ENCODE measurements at regions not wholly inside any gene's neighbourhood (a gene's known extent, or its start where the extent isn't known, plus 50 kb on each side); places are given as distances from the start of the nearest gene placed in this dataset.

DNA sequence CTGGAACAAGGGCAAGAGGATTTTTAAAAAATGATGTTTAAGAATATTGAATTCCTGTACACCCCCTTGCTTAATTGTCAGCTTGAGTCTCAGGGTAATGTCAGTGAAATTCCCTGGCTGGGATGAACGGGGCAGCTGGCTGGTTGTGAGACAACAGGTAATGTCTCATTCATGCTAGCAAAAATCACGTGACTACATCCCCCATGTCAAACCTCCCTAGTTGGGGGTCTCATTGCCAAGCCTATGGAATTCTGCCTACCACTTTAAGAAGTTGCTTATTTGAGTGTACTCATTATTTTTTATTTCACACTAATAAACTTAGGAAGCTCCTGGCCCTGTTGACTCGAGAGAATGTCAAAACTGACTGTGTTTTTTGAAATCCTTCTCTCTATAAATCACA lies 218.3 kb downstream of the ICOS start:
- H3K9me2 ChIP-seq (replicated peaks; ENCODE audit: insufficient read depth), result no peaks in the 10 kb centered on the region
- no peaks in the 10 kb centered on the region for H3K79me2 ChIP-seq
- no peaks in the 10 kb centered on the region for H3K36me3 ChIP-seq (replicated peaks; ENCODE audit: insufficient read depth, low read depth)
- 79% methylated on average over 3 of the region's 3 CpGs for WGBS (ENCODE audit: low lambda C conversion rate, missing lambda C conversion rate)
- H3K27ac ChIP-seq, result no peak overlapping the region
- no peak overlapping the region for H3K4me2 ChIP-seq
- TF ChIP-seq, protein P1, sequence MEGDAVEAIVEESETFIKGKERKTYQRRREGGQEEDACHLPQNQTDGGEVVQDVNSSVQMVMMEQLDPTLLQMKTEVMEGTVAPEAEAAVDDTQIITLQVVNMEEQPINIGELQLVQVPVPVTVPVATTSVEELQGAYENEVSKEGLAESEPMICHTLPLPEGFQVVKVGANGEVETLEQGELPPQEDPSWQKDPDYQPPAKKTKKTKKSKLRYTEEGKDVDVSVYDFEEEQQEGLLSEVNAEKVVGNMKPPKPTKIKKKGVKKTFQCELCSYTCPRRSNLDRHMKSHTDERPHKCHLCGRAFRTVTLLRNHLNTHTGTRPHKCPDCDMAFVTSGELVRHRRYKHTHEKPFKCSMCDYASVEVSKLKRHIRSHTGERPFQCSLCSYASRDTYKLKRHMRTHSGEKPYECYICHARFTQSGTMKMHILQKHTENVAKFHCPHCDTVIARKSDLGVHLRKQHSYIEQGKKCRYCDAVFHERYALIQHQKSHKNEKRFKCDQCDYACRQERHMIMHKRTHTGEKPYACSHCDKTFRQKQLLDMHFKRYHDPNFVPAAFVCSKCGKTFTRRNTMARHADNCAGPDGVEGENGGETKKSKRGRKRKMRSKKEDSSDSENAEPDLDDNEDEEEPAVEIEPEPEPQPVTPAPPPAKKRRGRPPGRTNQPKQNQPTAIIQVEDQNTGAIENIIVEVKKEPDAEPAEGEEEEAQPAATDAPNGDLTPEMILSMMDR (IDR thresholded peaks at IDR 0.05; ENCODE audit: poor library complexity), result no peak
- TF ChIP-seq EZH2 (IDR thresholded peaks at IDR 0.05; ENCODE audit: borderline replicate concordance) (no peak), EZH2phosphoT487 (IDR thresholded peaks at IDR 0.05; ENCODE audit: low read depth, severe bottlenecking, unreplicated experiment) (no peak)
- H3K9me3 ChIP-seq (ENCODE audit: low read depth), result no peaks in the 10 kb centered on the region
- H2AFZ ChIP-seq, result no peak overlapping the region
- H3K4me1 ChIP-seq (ENCODE audit: insufficient read depth), result no peaks in the 10 kb centered on the region
- no peak overlapping the region for H3K4me3 ChIP-seq
- no peaks in the 10 kb centered on the region for H4K20me1 ChIP-seq (ENCODE audit: insufficient read depth, poor library complexity, severe bottlenecking)
- H3K27me3 ChIP-seq, result no peaks in the 10 kb centered on the region
- no peak for DNase-seq (ENCODE audit: low spot score)

DNA sequence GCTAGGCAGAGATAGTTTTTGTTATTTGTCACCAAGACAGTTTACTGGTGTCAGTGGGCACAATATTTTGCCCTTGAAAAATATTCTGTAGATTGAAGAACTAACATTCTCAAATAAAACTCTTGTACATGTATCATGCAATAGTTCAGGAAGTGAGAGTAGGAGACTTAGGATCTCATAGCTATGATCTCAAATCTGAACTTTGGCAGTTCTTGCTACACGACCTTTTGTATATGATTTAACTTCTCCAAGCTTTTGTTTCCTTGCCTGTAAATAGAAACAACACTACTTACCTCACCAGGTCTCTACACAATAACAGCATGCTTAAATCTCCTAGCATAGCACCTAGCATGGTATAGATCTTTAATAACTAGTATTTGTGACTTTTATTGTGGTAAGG lies 219.9 kb downstream of the ICOS start:
- H3K4me2 ChIP-seq, result no peak overlapping the region
- no peaks in the 10 kb centered on the region for H3K79me2 ChIP-seq
- TF ChIP-seq EZH2phosphoT487 (IDR thresholded peaks at IDR 0.05; ENCODE audit: low read depth, severe bottlenecking, unreplicated experiment) (no peak), EZH2 (IDR thresholded peaks at IDR 0.05; ENCODE audit: borderline replicate concordance) (no peak)
- TF ChIP-seq, protein P1 (IDR thresholded peaks at IDR 0.05; ENCODE audit: poor library complexity), result no peak
- WGBS (ENCODE audit: low lambda C conversion rate, missing lambda C conversion rate), result 90% methylated on average over 1 of the region's 1 CpG
- no peak for DNase-seq (ENCODE audit: low spot score)
- no peaks in the 10 kb centered on the region for H3K9me3 ChIP-seq (ENCODE audit: low read depth)
- H3K4me1 ChIP-seq (ENCODE audit: insufficient read depth), result no peaks in the 10 kb centered on the region
- H3K9me2 ChIP-seq (replicated peaks; ENCODE audit: insufficient read depth), result no peaks in the 10 kb centered on the region
- no peaks in the 10 kb centered on the region for H3K36me3 ChIP-seq (replicated peaks; ENCODE audit: insufficient read depth, low read depth)
- H2AFZ ChIP-seq, result no peak overlapping the region
- H3K27me3 ChIP-seq, result no peaks in the 10 kb centered on the region
- H3K4me3 ChIP-seq, result no peak overlapping the region
- no peak overlapping the region for H3K27ac ChIP-seq
- no peaks in the 10 kb centered on the region for H4K20me1 ChIP-seq (ENCODE audit: insufficient read depth, poor library complexity, severe bottlenecking)

DNA sequence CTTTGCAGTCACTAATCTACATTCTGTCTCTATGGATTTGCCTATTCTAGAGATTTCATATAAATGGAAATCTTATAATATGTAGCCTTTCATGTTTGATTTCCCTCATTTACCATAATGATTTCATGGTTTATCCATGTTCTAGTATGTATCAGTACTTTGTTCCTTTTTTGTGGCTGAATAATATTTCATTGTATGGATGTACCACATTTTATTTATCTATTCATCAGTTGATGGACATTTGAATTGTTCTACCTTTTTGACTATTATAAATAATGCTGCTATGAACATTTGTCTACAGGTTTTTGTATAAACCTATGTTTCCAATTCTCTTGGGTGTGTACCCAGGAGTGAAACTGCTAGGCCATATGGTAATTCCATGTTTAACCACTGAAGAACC lies 221.1 kb downstream of the ICOS start:
- H3K27me3 ChIP-seq, result no peaks in the 10 kb centered on the region
- no peaks in the 10 kb centered on the region for H3K4me1 ChIP-seq (ENCODE audit: insufficient read depth)
- no peaks in the 10 kb centered on the region for H3K9me3 ChIP-seq (ENCODE audit: low read depth)
- no peaks in the 10 kb centered on the region for H3K9me2 ChIP-seq (replicated peaks; ENCODE audit: insufficient read depth)
- no peak for TF ChIP-seq EZH2phosphoT487 (IDR thresholded peaks at IDR 0.05; ENCODE audit: low read depth, severe bottlenecking, unreplicated experiment)
- no peak for TF ChIP-seq EZH2 (IDR thresholded peaks at IDR 0.05; ENCODE audit: borderline replicate concordance)
- TF ChIP-seq, protein P1 (IDR thresholded peaks at IDR 0.05; ENCODE audit: poor library complexity), result no peak
- H4K20me1 ChIP-seq (ENCODE audit: insufficient read depth, poor library complexity, severe bottlenecking), result no peaks in the 10 kb centered on the region
- no peak overlapping the region for H3K27ac ChIP-seq
- no peak overlapping the region for H2AFZ ChIP-seq
- DNase-seq (ENCODE audit: low spot score), result no peak
- no peaks in the 10 kb centered on the region for H3K79me2 ChIP-seq
- no peak overlapping the region for H3K4me3 ChIP-seq
- no peaks in the 10 kb centered on the region for H3K36me3 ChIP-seq (replicated peaks; ENCODE audit: insufficient read depth, low read depth)
- no peak overlapping the region for H3K4me2 ChIP-seq

DNA sequence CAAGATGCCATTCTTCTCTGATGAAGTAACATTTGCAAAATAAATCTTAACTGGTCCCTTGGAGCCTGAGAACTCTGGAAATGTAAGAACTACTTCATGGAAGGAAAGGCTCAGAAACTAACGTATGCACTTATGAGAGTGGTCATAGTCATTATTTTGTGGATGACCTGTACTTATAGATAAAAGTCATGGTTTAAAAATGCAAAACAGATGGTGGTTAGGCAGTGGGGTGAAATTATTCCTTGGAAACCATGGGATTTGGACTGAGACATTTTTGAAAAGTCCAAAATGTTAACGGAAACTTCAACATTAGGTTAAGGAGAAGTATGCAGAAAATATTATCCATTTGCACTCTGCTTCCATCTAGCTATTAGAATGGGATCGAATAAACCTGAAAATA lies 223.0 kb downstream of the ICOS start:
- 82% methylated on average over 3 of the region's 3 CpGs for WGBS (ENCODE audit: low lambda C conversion rate, missing lambda C conversion rate)
- TF ChIP-seq EZH2 (IDR thresholded peaks at IDR 0.05; ENCODE audit: borderline replicate concordance), result no peak
- no peak for TF ChIP-seq EZH2phosphoT487 (IDR thresholded peaks at IDR 0.05; ENCODE audit: low read depth, severe bottlenecking, unreplicated experiment)
- TF ChIP-seq, protein P1 (IDR thresholded peaks at IDR 0.05; ENCODE audit: poor library complexity), result no peak
- Histone ChIP-seq H3K36me3 (replicated peaks; ENCODE audit: insufficient read depth, low read depth) (no peaks in the 10 kb centered on the region), H3K27me3 (no peaks in the 10 kb centered on the region), H2AFZ (no peak overlapping the region), H3K9me3 (ENCODE audit: low read depth) (no peaks in the 10 kb centered on the region), H3K79me2 (no peaks in the 10 kb centered on the region), H3K27ac (no peak overlapping the region), H3K4me1 (ENCODE audit: insufficient read depth) (no peaks in the 10 kb centered on the region), H3K4me3 (no peak overlapping the region), H4K20me1 (ENCODE audit: insufficient read depth, poor library complexity, severe bottlenecking) (no peaks in the 10 kb centered on the region), H3K4me2 (no peak overlapping the region), H3K9me2 (replicated peaks; ENCODE audit: insufficient read depth) (no peaks in the 10 kb centered on the region)
- DNase-seq (ENCODE audit: low spot score), result no peak
